H1 (cell line): ENCODE measurements at regions not wholly inside any gene's neighbourhood (a gene's known extent, or its start where the extent isn't known, plus 50 kb on each side); places are given as distances from the start of the nearest gene placed in this dataset.

ENCODE experiments used
- BRCA1 ChIP-seq: IDR thresholded peaks from 2 replicates; pipeline ENCODE4 v1.6.1; 2012; ENCODE audit warnings: low read depth, low read length, improper control_type of control experiment
- CBX8 ChIP-seq: fragments of 300-800, 300-1000 bp; sonication (generic); IDR thresholded peaks from 2 replicates; pipeline ENCODE4 v1.7.1; 2016; ENCODE audit warnings: low read depth, low read length, borderline replicate concordance
- CREB1 ChIP-seq: IDR thresholded peaks from 2 replicates; pipeline ENCODE4 v1.6.1; 2012; ENCODE audit warnings: inconsistent platforms
- EGR1 ChIP-seq: IDR thresholded peaks from 2 replicates; pipeline ENCODE4 v1.6.1; 2011; ENCODE audit warnings: low read depth, low read length, borderline replicate concordance
- GTF2F1 ChIP-seq: IDR thresholded peaks from 2 replicates; pipeline ENCODE4 v1.6.1; 2012; ENCODE audit warnings: low read depth, low read length, improper control_type of control experiment, borderline replicate concordance
- POU5F1 ChIP-seq: IDR thresholded peaks from 2 replicates; pipeline ENCODE4 v1.6.1; 2011; ENCODE audit warnings: low read depth, mild to moderate bottlenecking, low read length, moderate library complexity
- SRF ChIP-seq: IDR thresholded peaks from 2 replicates; pipeline ENCODE4 v1.6.1; 2011; ENCODE audit warnings: mild to moderate bottlenecking, low read depth, low read length, moderate library complexity
- TEAD4 ChIP-seq: IDR thresholded peaks from 2 replicates; pipeline ENCODE4 v1.6.1; 2012; ENCODE audit warnings: low read depth, low read length, inconsistent platforms, mixed read lengths

DNA sequence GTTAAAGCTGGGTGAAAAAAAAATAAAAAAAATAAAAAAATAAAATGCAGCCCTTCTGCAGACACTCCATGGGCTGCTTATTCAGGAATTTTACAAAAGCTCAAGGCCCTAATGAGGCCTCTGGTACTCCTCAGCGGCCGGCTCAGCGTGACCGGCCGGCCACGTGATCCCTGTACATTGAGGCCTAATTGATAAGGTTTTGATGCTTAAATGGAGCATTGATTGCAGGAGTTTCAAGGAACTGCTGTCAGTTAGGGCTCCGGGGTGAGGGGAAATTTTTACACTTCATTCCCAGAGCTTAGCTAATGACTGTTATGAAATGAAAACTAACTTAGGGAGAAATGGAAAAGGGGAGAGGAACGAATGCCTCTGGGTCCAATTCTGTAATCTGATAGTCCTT, 368.8 kb upstream of the KIRREL3 start (continued):
- TF ChIP-seq BRCA1 = no peak
- TF ChIP-seq CBX8 = no peak
- TF ChIP-seq TEAD4 = no peak
- no peak for TF ChIP-seq POU5F1
- TF ChIP-seq EGR1 = no peak
- TF ChIP-seq SRF = no peak
- TF ChIP-seq CREB1 = no peak
- no peak for TF ChIP-seq GTF2F1
